ENCODE measurements at regions not wholly inside any gene's neighbourhood (a gene's known extent, or its start where the extent isn't known, plus 50 kb on each side); places are given as distances from the start of the nearest gene placed in this dataset.

DNA sequence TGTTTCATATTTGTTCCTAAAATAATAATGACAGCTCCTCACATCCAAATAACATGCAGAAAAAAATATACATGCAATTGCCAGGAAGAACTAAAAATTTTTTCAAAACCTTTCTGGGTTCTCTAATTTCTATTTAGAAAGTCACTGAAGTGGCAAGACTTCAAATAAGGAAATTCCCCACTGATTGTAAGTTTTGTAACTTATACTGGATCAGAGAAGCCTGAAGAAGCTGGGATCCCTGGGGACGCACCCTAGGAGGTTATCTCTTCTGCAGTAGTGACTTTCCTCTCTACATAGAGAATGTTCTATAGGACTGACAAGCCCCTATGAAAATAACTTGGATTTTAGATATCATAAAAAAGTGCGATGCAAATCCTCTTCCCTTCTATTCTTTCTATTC lies 182.6 kb downstream of the MRPL39 start:
- TF ChIP-seq EZH2 (IDR thresholded peaks at IDR 0.05; ENCODE audit: low read length), result no peak
- TF ChIP-seq, protein P1, sequence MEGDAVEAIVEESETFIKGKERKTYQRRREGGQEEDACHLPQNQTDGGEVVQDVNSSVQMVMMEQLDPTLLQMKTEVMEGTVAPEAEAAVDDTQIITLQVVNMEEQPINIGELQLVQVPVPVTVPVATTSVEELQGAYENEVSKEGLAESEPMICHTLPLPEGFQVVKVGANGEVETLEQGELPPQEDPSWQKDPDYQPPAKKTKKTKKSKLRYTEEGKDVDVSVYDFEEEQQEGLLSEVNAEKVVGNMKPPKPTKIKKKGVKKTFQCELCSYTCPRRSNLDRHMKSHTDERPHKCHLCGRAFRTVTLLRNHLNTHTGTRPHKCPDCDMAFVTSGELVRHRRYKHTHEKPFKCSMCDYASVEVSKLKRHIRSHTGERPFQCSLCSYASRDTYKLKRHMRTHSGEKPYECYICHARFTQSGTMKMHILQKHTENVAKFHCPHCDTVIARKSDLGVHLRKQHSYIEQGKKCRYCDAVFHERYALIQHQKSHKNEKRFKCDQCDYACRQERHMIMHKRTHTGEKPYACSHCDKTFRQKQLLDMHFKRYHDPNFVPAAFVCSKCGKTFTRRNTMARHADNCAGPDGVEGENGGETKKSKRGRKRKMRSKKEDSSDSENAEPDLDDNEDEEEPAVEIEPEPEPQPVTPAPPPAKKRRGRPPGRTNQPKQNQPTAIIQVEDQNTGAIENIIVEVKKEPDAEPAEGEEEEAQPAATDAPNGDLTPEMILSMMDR (optimal IDR thresholded peaks at IDR 0.05 in 1 of 3, IDR thresholded peaks at IDR 0.05 in 1 of 3, conservative IDR thresholded peaks at IDR 0.05 in 1 of 3; ENCODE audit: extremely low read depth in 1 of 3, insufficient read depth in 2 of 3, low read length in 3 of 3), result no peak

Measured in keratinocyte (primary cell).